ENCODE measurements at regions not wholly inside any gene's neighbourhood (a gene's known extent, or its start where the extent isn't known, plus 50 kb on each side); places are given as distances from the start of the nearest gene placed in this dataset.

- DNase-seq (ENCODE audit: extremely low read depth, low read depth, low spot score) = no peak
Observed at GRCh38 chr2:164109006-164109405, 373.2 kb upstream of the FIGN start.

- no peak for DNase-seq (ENCODE audit: extremely low read depth, low read depth, low spot score)
Observed at GRCh38 chr2:164103271-164103670, 367.5 kb upstream of the FIGN start.

GRCh38 chr2:164102366-164102765 is 366.6 kb upstream of the FIGN start:
- DNase-seq (ENCODE audit: extremely low read depth, low read depth, low spot score) = no peak

GRCh38 chr2:164091673-164092072 is 355.9 kb upstream of the FIGN start:
- DNase-seq (ENCODE audit: extremely low read depth, low read depth, low spot score) = no peak

- no peak for DNase-seq (ENCODE audit: extremely low read depth, low read depth, low spot score)
Observed at GRCh38 chr2:164090533-164090932, 354.7 kb upstream of the FIGN start.

- no peak for DNase-seq (ENCODE audit: extremely low read depth, low read depth, low spot score)
Observed at GRCh38 chr2:164084066-164084465, 348.3 kb upstream of the FIGN start.

- DNase-seq (ENCODE audit: extremely low read depth, low read depth, low spot score) = no peak
Observed at GRCh38 chr2:164080486-164080885, 344.7 kb upstream of the FIGN start.

- DNase-seq (ENCODE audit: extremely low read depth, low read depth, low spot score) = no peak
Observed at GRCh38 chr2:164079258-164079657, 343.4 kb upstream of the FIGN start.

GRCh38 chr2:164078421-164078820 is 342.6 kb upstream of the FIGN start:
- no peak for DNase-seq (ENCODE audit: extremely low read depth, low read depth, low spot score)

GRCh38 chr2:164073101-164074074 is 337.6 kb upstream of the FIGN start:
- DNase-seq (ENCODE audit: extremely low read depth, low read depth, low spot score) = no peak

GRCh38 chr2:164069540-164069939 is 333.7 kb upstream of the FIGN start:
- no peak for DNase-seq (ENCODE audit: extremely low read depth, low read depth, low spot score)

- no peak for DNase-seq (ENCODE audit: extremely low read depth, low read depth, low spot score)
Observed at GRCh38 chr2:164068063-164068462, 332.3 kb upstream of the FIGN start.

GRCh38 chr2:164066095-164066494 is 330.3 kb upstream of the FIGN start:
- DNase-seq (ENCODE audit: extremely low read depth, low read depth, low spot score) = no peak

GRCh38 chr2:164065038-164065437 is 329.2 kb upstream of the FIGN start:
- no peak for DNase-seq (ENCODE audit: extremely low read depth, low read depth, low spot score)

GRCh38 chr2:164061129-164061746 is 325.4 kb upstream of the FIGN start:
- DNase-seq (ENCODE audit: extremely low read depth, low read depth, low spot score) = peak; percentile 22

GRCh38 chr2:164060031-164060430 is 324.2 kb upstream of the FIGN start:
- no peak for DNase-seq (ENCODE audit: extremely low read depth, low read depth, low spot score)

- DNase-seq (ENCODE audit: extremely low read depth, low read depth, low spot score) = no peak
Observed at GRCh38 chr2:164055623-164056022, 319.8 kb upstream of the FIGN start.

GRCh38 chr2:164054651-164055050 is 318.8 kb upstream of the FIGN start:
- no peak for DNase-seq (ENCODE audit: extremely low read depth, low read depth, low spot score)

- no peak for DNase-seq (ENCODE audit: extremely low read depth, low read depth, low spot score)
Observed at GRCh38 chr2:164053021-164053420, 317.2 kb upstream of the FIGN start.

GRCh38 chr2:164052006-164052405 is 316.2 kb upstream of the FIGN start:
- no peak for DNase-seq (ENCODE audit: extremely low read depth, low read depth, low spot score)

- DNase-seq (ENCODE audit: extremely low read depth, low read depth, low spot score) = no peak
Observed at GRCh38 chr2:164048729-164049128, 312.9 kb upstream of the FIGN start.

- no peak for DNase-seq (ENCODE audit: extremely low read depth, low read depth, low spot score)
Observed at GRCh38 chr2:164046040-164046439, 310.2 kb upstream of the FIGN start.
